ENCODE measurements at regions not wholly inside any gene's neighbourhood (a gene's known extent, or its start where the extent isn't known, plus 50 kb on each side); places are given as distances from the start of the nearest gene placed in this dataset.

GRCh38 chr9:8186560-8186959, 387.0 kb upstream of the DMAC1 start:
- DNase-seq = no peak

GRCh38 chr9:8183618-8184017, 384.0 kb upstream of the DMAC1 start:
- no peak for DNase-seq

- DNase-seq = no peak
These were observed 379.9 kb upstream of the DMAC1 start for GRCh38 chr9:8179381-8180053.

DNA sequence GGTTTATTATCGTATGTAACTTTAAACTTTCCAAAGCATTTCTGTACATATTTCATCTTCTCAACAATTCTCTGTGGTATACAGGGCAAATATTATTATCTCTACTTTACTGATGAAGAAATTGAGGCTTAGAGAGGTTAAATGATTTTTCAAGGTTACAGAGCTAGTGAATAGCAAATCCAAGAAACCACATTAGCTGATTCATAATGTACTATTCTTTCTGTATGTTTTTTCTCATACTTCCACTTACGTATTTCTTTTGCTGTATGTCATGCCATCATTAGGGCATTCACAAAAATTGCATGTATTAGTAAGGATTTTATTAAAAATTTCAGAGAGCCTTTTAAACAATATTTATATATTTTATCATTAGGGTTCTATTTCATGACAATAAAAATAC, 372.4 kb upstream of the DMAC1 start:
- DNase-seq = no peak

DNA sequence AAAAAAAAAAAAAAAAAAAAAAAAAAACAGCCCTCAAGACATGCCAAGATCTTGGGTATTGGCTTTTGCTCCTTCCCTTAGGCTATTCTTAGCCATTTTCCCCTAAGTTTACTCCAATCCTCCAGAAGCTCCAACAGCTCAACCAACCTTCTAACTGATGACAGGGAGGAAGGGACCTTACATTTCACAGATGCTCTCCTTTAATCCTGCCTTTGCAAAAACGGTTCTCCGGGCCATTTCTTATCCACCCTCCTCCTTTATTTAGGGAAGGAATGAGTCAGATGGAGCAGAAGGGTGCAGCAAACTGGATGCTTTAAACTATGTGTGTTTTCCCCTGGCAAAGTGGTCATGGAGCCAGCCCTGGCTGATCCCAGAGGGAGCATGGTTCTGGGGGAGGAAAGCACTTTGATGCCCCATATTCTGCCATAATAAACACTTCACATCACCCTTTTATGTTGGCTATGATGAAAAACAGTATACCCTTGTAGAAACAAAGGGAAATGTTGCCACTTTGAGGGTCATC, 369.4 kb upstream of the DMAC1 start:
- no peak for DNase-seq

GRCh38 chr9:8160787-8161186, 361.2 kb upstream of the DMAC1 start:
- no peak for DNase-seq

- DNase-seq = no peak
These were observed 359.0 kb upstream of the DMAC1 start for GRCh38 chr9:8158574-8158973.

- no peak for DNase-seq
These were observed 358.2 kb upstream of the DMAC1 start for GRCh38 chr9:8157683-8158324.

- DNase-seq = no peak
These were observed 356.8 kb upstream of the DMAC1 start for GRCh38 chr9:8156346-8156745.

DNA sequence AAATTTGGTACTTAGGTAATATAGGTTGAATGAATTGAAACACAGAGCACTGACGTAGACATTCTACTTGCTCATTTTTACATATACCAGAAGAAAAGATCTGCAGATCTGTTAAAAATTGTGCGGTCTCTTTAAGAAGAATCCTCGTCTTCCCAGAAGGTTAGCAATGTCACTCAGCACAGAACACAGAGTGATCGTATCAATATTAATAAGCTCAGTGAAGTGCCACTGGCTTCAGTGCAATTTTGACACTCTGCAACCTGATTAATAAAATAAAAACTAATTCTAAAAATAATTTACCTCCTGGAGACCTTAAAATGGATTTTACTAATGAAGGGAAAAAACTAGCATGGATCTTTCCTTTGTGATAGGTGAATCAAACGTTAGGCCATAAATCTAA, 356.1 kb upstream of the DMAC1 start:
- DNase-seq = no peak

DNA sequence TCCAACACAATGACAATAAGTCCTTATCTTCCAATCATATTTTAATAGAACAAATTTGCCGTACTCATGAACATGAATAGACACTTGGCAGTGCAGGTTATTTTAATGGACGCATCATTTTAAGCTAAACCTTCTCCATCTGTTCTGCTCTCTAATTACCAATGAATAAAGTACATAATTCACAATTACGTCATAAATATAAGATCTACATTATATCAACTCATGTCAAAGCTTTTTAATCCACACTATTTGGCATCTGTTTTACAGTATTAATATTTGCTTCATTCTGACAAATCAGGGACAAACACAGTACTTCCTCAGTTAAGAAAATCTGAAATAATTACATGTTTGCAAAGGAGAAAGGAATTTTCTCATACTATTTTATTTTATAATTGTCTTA, 344.1 kb upstream of the DMAC1 start:
- DNase-seq = no peak

GRCh38 chr9:8140557-8140956, 341.0 kb upstream of the DMAC1 start:
- no peak for DNase-seq

GRCh38 chr9:8139756-8140155, 340.2 kb upstream of the DMAC1 start:
- no peak for DNase-seq

DNA sequence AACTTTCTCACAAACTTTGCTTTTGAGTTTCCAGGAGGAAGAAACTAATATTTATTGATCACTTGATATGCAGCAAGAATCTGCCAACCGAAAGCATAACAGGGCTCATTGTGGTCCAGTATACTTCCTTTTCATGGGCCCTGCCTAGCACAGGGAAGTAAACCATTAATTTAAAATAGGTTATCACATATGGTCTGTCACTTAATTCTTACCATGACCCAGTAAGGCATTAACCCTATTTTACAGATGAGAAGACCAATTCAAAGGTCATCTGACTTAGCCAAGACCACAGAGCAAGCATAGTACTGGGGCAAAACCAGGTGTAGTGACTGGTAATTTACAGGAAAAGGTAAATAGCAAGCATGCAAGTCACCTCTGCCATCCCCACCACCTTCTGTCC, 336.9 kb upstream of the DMAC1 start:
- no peak for DNase-seq

- no peak for DNase-seq
These were observed 335.1 kb upstream of the DMAC1 start for GRCh38 chr9:8134635-8135034.

DNA sequence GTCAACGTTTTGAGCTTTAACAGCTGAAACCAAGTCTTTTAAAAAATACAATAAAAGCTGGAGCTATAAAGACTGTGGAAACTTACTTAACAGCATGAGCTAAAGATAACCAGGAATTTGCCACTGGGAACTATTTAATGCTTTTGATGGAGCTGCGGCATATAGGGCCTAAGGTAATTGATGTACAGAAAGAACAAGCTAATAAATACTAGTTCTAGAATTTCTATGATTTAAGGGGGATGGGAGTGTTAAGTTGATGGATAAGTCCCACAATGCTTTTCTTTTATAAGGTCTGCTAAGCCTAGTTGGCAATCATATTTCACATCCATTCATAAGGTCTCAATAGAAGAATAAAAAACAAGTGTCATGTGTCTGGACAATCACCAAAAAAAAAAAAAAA, 334.0 kb upstream of the DMAC1 start:
- DNase-seq = no peak

- no peak for DNase-seq
These were observed 316.0 kb upstream of the DMAC1 start for GRCh38 chr9:8115570-8115969.

- no peak for DNase-seq
These were observed 315.2 kb upstream of the DMAC1 start for GRCh38 chr9:8114826-8115225.

DNA sequence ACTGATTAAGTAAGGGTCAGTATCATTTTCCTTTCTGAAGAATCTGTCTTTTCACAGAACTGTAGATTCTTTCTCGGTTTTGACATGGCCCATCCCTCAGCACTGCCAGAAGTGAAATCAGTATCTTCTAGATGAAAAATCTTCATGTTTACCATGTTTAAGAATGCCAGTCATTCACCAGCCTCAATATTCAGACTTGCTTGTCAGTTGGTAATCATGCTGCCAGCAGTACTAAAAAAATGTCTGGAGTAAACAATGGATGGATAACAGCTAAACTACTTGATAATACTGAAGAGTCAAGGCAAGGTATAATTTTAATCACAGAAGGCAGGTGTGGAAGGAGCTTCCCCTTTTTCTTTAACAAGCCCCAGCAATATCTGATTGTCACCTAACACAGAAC, 306.8 kb upstream of the DMAC1 start:
- no peak for DNase-seq

GRCh38 chr9:8101607-8102006, 302.0 kb upstream of the DMAC1 start:
- no peak for DNase-seq

DNA sequence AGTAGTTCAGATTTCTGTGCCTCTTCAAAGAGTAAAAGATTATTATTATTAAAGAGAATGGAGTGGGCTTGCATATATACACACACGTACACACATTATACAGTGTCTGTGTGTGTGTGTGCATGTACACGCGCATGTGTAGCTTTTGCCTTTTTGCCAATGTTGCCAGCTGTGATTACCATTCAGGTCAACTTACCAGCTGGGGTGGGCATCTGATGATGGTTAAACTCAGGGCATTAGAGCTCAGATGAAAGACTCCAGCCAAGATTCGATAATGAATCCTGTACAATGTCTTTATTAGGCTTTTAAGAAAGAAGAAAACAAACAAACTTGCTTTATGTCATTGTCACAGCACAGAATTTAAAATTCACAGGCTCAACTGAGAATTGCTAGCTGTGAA, 296.5 kb upstream of the DMAC1 start:
- no peak for DNase-seq

DNA sequence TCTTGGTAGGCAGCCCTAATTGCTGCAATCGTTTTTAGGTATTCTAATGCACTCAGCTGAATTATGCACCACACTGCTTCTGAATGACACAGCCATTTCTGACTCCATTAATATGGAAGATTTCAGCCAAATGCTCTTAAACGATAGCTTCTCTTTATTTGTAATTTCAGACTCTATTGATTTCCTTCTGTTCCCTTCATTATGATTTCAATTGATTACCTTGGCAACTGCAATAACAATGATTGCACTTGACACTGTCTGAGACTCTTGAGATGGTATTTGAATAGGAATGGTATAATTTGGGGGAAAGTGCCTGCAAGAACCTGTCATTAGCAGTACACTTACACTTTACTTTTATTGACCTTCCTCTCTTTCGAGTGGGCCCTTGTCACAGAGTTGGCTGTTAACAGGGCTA, 296.1 kb upstream of the DMAC1 start:
- DNase-seq = no peak

DNA sequence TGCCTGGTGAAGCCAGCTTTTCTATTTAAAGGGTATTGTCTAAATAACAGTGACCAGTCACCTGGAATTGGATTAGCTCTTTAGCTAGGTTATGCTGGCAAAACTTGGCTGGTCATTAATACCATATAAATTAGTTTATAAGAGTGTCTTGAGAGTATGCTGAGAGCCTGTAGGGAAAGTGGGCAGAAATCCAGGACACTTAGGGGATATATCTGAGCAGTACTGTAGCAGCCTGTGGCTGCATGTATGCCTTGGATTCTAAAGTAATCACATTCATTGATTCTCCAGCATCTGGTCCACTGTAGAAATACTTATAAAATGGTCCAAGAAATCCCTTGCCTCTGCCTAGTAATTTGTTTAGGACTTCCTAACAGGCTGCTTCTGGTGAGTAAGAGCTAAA, 288.9 kb upstream of the DMAC1 start:
- no peak for DNase-seq

DNA sequence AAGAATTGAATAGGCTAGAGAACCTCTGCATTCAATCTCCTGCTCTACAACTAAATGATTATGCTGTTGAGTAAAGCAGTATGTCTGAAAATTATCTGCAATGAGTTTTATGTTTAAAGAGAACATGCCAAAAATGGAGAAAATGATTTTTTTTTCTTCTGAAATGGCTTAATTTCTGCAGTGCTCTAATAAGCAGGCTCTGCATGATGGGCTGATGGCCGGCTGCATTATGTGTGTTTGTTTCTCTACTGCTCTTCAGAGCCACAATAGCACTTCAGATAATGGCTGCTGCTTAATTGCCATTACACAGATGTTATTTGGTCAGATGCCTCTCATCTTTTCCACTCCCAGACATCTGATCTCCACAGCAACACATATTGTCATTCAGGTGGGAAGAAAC, 286.4 kb upstream of the DMAC1 start:
- DNase-seq = no peak

GRCh38 chr9:8078641-8079140, 279.1 kb upstream of the DMAC1 start:
- DNase-seq = no peak
